Left lobe of liver (tissue), 2 donors: ENCODE measurements at regions not wholly inside any gene's neighbourhood (a gene's known extent, or its start where the extent isn't known, plus 50 kb on each side); places are given as distances from the start of the nearest gene placed in this dataset.

Experiments used
- ATAC-seq: fragments of 200-7000 bp; cut with Tn5 transposase; one replicate; pipeline ENCODE4 v1.9.1; 2020; ENCODE audit warnings: mild to moderate bottlenecking, moderate library complexity
- DNase-seq: peaks from one replicate; pipeline ENCODE4 v3.0.0-alpha.2; 2020; ENCODE audit warnings: low spot score
- donor health status: DM: no; HTN: no; CAD: no; lungs with moderate emphysema.
- donor health status: DM: no; HTN: yes; CAD: no.

- no peak for DNase-seq
- no peak for ATAC-seq
These were observed 165.2 kb upstream of the STT3B start for GRCh38 chr3:31367518-31367917.

- ATAC-seq, result no peak
- DNase-seq, result no peak
These were observed 162.9 kb upstream of the STT3B start for GRCh38 chr3:31369637-31370379.

- DNase-seq (no peak), ATAC-seq (no peak)
These were observed 162.4 kb upstream of the STT3B start for GRCh38 chr3:31370380-31370666.

- DNase-seq, result no peak
- ATAC-seq, result no peak
These were observed 162.0 kb upstream of the STT3B start for GRCh38 chr3:31370681-31371080.

GRCh38 chr3:31371484-31372177 is 161.1 kb upstream of the STT3B start:
- ATAC-seq, result no peak
- DNase-seq, result no peak

GRCh38 chr3:31373681-31374080 is 159.0 kb upstream of the STT3B start:
- ATAC-seq, result no peak

GRCh38 chr3:31377045-31377642 is 155.6 kb upstream of the STT3B start:
- no peak for DNase-seq
- no peak for ATAC-seq

More at GRCh38 chr3:31373681-31374080, 159.0 kb upstream of the STT3B start:
- DNase-seq, result no peak

GRCh38 chr3:31378231-31378630 is 154.5 kb upstream of the STT3B start:
- ATAC-seq, result no peak

GRCh38 chr3:31379598-31379997 is 153.1 kb upstream of the STT3B start:
- DNase-seq (no peak), ATAC-seq (no peak)

More at GRCh38 chr3:31378231-31378630, 154.5 kb upstream of the STT3B start:
- no peak for DNase-seq

GRCh38 chr3:31382856-31383255 is 149.9 kb upstream of the STT3B start:
- ATAC-seq, result no peak
- DNase-seq, result no peak

GRCh38 chr3:31384117-31384516 is 148.6 kb upstream of the STT3B start:
- DNase-seq, result no peak
- no peak for ATAC-seq

GRCh38 chr3:31389939-31390338 is 142.8 kb upstream of the STT3B start:
- no peak for ATAC-seq
- no peak for DNase-seq

- ATAC-seq (no peak), DNase-seq (no peak)
These were observed 142.3 kb upstream of the STT3B start for GRCh38 chr3:31390466-31390865.

GRCh38 chr3:31391150-31391549 is 141.6 kb upstream of the STT3B start:
- DNase-seq (no peak), ATAC-seq (no peak)

GRCh38 chr3:31392568-31392967 is 140.2 kb upstream of the STT3B start:
- ATAC-seq (no peak), DNase-seq (no peak)

GRCh38 chr3:31399271-31399670 is 133.5 kb upstream of the STT3B start:
- no peak for ATAC-seq
- DNase-seq, result no peak

- DNase-seq (no peak), ATAC-seq (no peak)
These were observed 130.6 kb upstream of the STT3B start for GRCh38 chr3:31402117-31402516.

GRCh38 chr3:31403197-31403596 is 129.5 kb upstream of the STT3B start:
- no peak for ATAC-seq
- no peak for DNase-seq

- no peak for ATAC-seq
- DNase-seq, result no peak
These were observed 127.9 kb upstream of the STT3B start for GRCh38 chr3:31404871-31405270.

- DNase-seq, result no peak
- no peak for ATAC-seq
These were observed 127.2 kb upstream of the STT3B start for GRCh38 chr3:31405515-31405914.

GRCh38 chr3:31406896-31407295 is 125.8 kb upstream of the STT3B start:
- no peak for ATAC-seq

GRCh38 chr3:31407665-31408064 is 125.1 kb upstream of the STT3B start:
- no peak for ATAC-seq

More at GRCh38 chr3:31406896-31407295, 125.8 kb upstream of the STT3B start:
- no peak for DNase-seq

More at GRCh38 chr3:31407665-31408064, 125.1 kb upstream of the STT3B start:
- no peak for DNase-seq
